Neural progenitor cell (in vitro differentiated cells): ENCODE measurements at regions not wholly inside any gene's neighbourhood (a gene's known extent, or its start where the extent isn't known, plus 50 kb on each side); places are given as distances from the start of the nearest gene placed in this dataset.

Experiments
- CTCF ChIP-seq: fragments of 200-600 bp; sonication (generic); IDR thresholded peaks from 2 replicates; pipeline ENCODE4 v1.5.1; 2017; ENCODE audit warnings: antibody characterized with exemption, mild to moderate bottlenecking
- EZH2 ChIP-seq: fragments of 200-600 bp; sonication (generic); IDR thresholded peaks from 2 replicates; pipeline ENCODE4 v1.6.1; 2017; ENCODE audit warnings: antibody characterized with exemption, mild to moderate bottlenecking, moderate library complexity

DNA sequence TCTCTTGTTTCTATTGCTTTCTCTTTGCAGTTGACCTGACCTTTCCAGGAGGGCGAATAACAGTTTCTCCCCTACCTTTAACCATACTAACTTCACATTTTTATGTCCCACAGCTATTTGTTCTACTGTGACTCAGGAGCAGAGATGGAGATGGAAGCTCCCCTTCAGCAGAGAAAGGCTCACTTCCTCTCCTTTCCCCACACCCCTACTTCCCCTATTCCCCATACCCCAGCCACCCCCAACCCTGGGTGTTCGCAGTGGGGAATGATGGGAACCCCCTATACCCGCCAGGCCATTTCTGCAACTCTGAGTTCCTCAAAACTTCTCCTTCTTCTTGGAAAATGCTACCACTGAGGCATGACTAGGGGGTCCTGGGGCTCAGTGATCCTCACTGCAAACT, 285.4 kb upstream of the MGAT5 start:
- no peak for TF ChIP-seq CTCF
- TF ChIP-seq EZH2: no peak
